ENCODE measurements at regions not wholly inside any gene's neighbourhood (a gene's known extent, or its start where the extent isn't known, plus 50 kb on each side); places are given as distances from the start of the nearest gene placed in this dataset. TPM values are rescaled to one million over a fixed set of nuclear protein-coding genes. Genes with fewer than 3 reads are reported as not detected.
A peak's percentile ranks its signal among the peaks of the same experiment; 100 is the strongest.
"Not testable (repeated sequence)": the region's sequence is repeated elsewhere in the genome, so short reads cannot be mapped to it uniquely, and the experiment has no call there.

GRCh38 chr3:88997260-88997659, 110.2 kb upstream of the EPHA3 start:
- DNase-seq (ENCODE audit: low read depth in 2 of 3, low spot score in 2 of 3) = no peak

GRCh38 chr3:89000886-89001285, 106.5 kb upstream of the EPHA3 start:
- no peak for DNase-seq (ENCODE audit: low read depth in 2 of 3, low spot score in 2 of 3)

GRCh38 chr3:89002191-89002590, 105.2 kb upstream of the EPHA3 start:
- no peak for DNase-seq (ENCODE audit: low read depth in 2 of 3, low spot score in 2 of 3)

GRCh38 chr3:89013536-89013935, 93.9 kb upstream of the EPHA3 start:
- DNase-seq (ENCODE audit: low read depth in 2 of 3, low spot score in 2 of 3) = no peak

GRCh38 chr3:89017531-89017930, 89.9 kb upstream of the EPHA3 start:
- DNase-seq (ENCODE audit: low read depth in 2 of 3, low spot score in 2 of 3) = no peak

- no peak for DNase-seq (ENCODE audit: low read depth in 2 of 3, low spot score in 2 of 3)
These were observed 82.2 kb upstream of the EPHA3 start for GRCh38 chr3:89025185-89025584.

GRCh38 chr3:89032346-89033013, 74.9 kb upstream of the EPHA3 start:
- DNase-seq (ENCODE audit: low read depth in 2 of 3, low spot score in 2 of 3) = peak in 1 of 3 donors; percentile 8

- not testable (repeated sequence) for DNase-seq (ENCODE audit: low read depth in 2 of 3, low spot score in 2 of 3)
These were observed 72.7 kb upstream of the EPHA3 start for GRCh38 chr3:89034723-89035122.

GRCh38 chr3:89038869-89039268, 68.6 kb upstream of the EPHA3 start:
- no peak for DNase-seq (ENCODE audit: low read depth in 2 of 3, low spot score in 2 of 3)

- DNase-seq (ENCODE audit: low read depth in 2 of 3, low spot score in 2 of 3) = no peak
These were observed 65.1 kb upstream of the EPHA3 start for GRCh38 chr3:89042236-89042835.

- DNase-seq (ENCODE audit: low read depth in 2 of 3, low spot score in 2 of 3) = peak in 2 of 3 donors; percentile 8 to 68
These were observed 64.0 kb upstream of the EPHA3 start for GRCh38 chr3:89043406-89043932.

GRCh38 chr3:89046661-89047060, 60.8 kb upstream of the EPHA3 start:
- no peak for DNase-seq (ENCODE audit: low read depth in 2 of 3, low spot score in 2 of 3)

GRCh38 chr3:89049119-89049518, 58.3 kb upstream of the EPHA3 start:
- no peak for DNase-seq (ENCODE audit: low read depth in 2 of 3, low spot score in 2 of 3)

GRCh38 chr3:89052386-89052785, 55.0 kb upstream of the EPHA3 start:
- peak in 1 of 3 donors; percentile 58 for DNase-seq (ENCODE audit: low read depth in 2 of 3, low spot score in 2 of 3)

GRCh38 chr3:89057398-89057797, 50.0 kb upstream of the EPHA3 start:
- no peak for DNase-seq (ENCODE audit: low read depth in 2 of 3, low spot score in 2 of 3)

Small RNAs in the stretch of these regions (small RNA-seq; reads per million reads assigned to genes)
- gene RF00019 = not detected

All from hematopoietic multipotent progenitor cell (in vitro differentiated cells).